HL-60 (cell line): ENCODE measurements at regions not wholly inside any gene's neighbourhood (a gene's known extent, or its start where the extent isn't known, plus 50 kb on each side); places are given as distances from the start of the nearest gene placed in this dataset.

ENCODE experiments used
- DNase-seq, 2 experiments: peaks; one replicate each; pipeline ENCODE4 v3.0.0-alpha.2; 2010 to 2020; ENCODE audit warnings: low read depth in 1 of 2, low spot score in 1 of 2
- H3K27ac ChIP-seq: fragments of 250-450 bp; sonication (Bioruptor Pico); replicated peaks from 2 replicates; pipeline ENCODE4 v1.5.1; 2020; ENCODE audit warnings: mild to moderate bottlenecking, moderate library complexity
- H3K27me3 ChIP-seq: fragments of 250-450 bp; sonication (Bioruptor Pico); 2 replicates; pipeline ENCODE4 v1.5.1; 2021; ENCODE audit warnings: mild to moderate bottlenecking, moderate library complexity; ENCODE audit not compliant: insufficient read depth, poor library complexity, severe bottlenecking
- H3K4me3 ChIP-seq: replicated peaks from 2 replicates; pipeline ENCODE4 v1.5.1; 2011; ENCODE audit warnings: mild to moderate bottlenecking, control low read depth, low read length; ENCODE audit not compliant: insufficient read depth
- CTCF ChIP-seq: IDR thresholded peaks from one replicate; pipeline ENCODE4 v1.5.1; 2011; ENCODE audit warnings: low read length, control low read depth, inconsistent platforms; ENCODE audit not compliant: insufficient read depth
- GABPA ChIP-seq: IDR thresholded peaks from 2 replicates; pipeline ENCODE4 v1.6.1; 2012; ENCODE audit warnings: low read depth
- POLR2AphosphoS5 ChIP-seq: IDR thresholded peaks from 2 replicates; pipeline ENCODE4 v1.6.1; 2012; ENCODE audit warnings: low read depth
- REST ChIP-seq: IDR thresholded peaks from 2 replicates; pipeline ENCODE4 v1.6.1; 2012; ENCODE audit warnings: low read depth; ENCODE audit not compliant: insufficient replicate concordance
- SPI1 ChIP-seq: IDR thresholded peaks from 2 replicates; pipeline ENCODE4 v1.6.1; 2012; ENCODE audit warnings: low read depth, mild to moderate bottlenecking, borderline replicate concordance

GRCh38 chr15:31974855-31975829, 55.2 kb upstream of the CHRNA7 start:
- no peak overlapping the region for H3K27ac ChIP-seq
- no peak for TF ChIP-seq POLR2AphosphoS5
- TF ChIP-seq REST = no peak
- peak; percentile 22; the same call in 1 of the 2 replicates for TF ChIP-seq SPI1
- TF ChIP-seq CTCF = peak; percentile 38
- H3K4me3 ChIP-seq = no peak overlapping the region
- H3K27me3 ChIP-seq = no peaks in the 10 kb centered on the region
- peak in 1 of 2 experiments; percentile 8 for DNase-seq

GRCh38 chr15:31975830-31976229, 54.5 kb upstream of the CHRNA7 start:
- TF ChIP-seq GABPA = no peak
- peak; percentile 4 for TF ChIP-seq CTCF
- no peak for DNase-seq
- no peak overlapping the region for H3K27ac ChIP-seq
- no peaks in the 10 kb centered on the region for H3K27me3 ChIP-seq
- no peak overlapping the region for H3K4me3 ChIP-seq

- H3K27me3 ChIP-seq = no peaks in the 10 kb centered on the region
- no peak for TF ChIP-seq POLR2AphosphoS5
- no peak for TF ChIP-seq CTCF
- no peak for TF ChIP-seq REST
- TF ChIP-seq GABPA = no peak
- no peak for TF ChIP-seq SPI1
Observed at GRCh38 chr15:31977138-31977537, 53.2 kb upstream of the CHRNA7 start.

More at GRCh38 chr15:31977138-31977537, 53.2 kb upstream of the CHRNA7 start:
- DNase-seq = no peak
- Histone ChIP-seq H3K4me3 (no peak overlapping the region), H3K27ac (no peak overlapping the region)
